T-helper 1 cell treated with Interleukin-12 subunit alpha and Interleukin-12 subunit beta and Interleukin-4 antibody, amounts not matched to agents 30 ng/mL and 1 ng/mL, for 36 hours (primary cell): ENCODE measurements at regions not wholly inside any gene's neighbourhood (a gene's known extent, or its start where the extent isn't known, plus 50 kb on each side); places are given as distances from the start of the nearest gene placed in this dataset.
"Not testable (repeated sequence)": the region's sequence is repeated elsewhere in the genome, so short reads cannot be mapped to it uniquely, and the experiment has no call there.

Experiments used
- intact Hi-C: fragments of 100-400 bp; cut with micrococcal nuclease; formaldehyde crosslinking; loops from one replicate; pipeline ENCODE4 v1.15.1; 2024

DNA sequence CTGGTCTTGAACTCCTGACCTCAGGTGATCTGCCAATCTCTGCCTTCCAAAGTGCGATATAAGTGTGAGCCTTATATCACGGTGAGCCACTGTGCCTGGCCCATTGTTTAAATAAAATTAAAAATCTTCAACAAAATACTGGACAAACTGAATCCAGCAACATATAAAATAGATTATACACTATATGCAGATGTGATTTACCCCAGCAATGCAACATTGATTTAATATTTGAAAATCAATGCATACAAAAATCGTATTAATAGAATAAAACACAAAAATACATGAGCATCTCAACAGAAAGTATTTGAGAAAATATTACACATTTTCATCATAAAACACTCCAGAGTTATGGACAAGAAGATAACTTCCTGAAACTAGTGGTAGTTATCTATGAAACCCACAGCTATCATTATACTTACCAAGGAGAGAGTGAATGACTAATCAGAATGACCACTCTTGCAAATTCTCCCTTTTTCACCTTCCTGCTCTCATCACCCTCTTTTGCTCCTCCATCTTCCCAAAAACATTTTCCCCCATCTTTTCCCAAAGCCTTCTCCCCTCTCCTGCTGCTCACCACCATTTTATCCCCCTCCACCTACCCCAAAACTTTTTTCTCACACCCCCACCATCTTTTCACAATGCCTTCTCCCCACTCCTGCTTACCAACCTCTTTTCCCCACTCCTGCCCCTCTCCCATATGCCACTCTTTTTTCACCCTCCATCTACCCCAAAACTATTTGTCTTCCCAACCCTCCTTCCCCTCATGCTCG, 122.1 kb upstream of the VPREB1 start:
- intact Hi-C loops, result no loop called here

- intact Hi-C loops, result no loop called here
Measured at GRCh38 chr22:22121445-22121844, 123.1 kb upstream of the VPREB1 start.

DNA sequence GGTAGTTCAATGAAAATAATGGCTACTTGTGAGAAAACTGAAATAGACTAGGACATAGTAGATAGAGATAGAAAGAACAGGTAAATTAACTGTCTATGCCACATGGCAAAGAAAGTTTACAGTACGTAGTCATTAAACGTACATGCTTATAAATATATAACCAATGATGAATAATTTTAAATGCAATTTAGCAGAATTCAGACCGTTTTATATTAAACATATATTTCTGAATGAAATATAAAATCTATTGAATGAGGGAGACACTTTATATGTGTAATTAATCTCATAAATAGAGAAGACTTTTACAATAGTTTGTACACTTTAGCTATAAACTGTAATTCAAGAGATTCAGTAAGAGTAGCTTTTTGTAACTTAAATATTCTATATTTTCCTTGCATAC, 124.4 kb upstream of the VPREB1 start:
- intact Hi-C loops, result no loop called here

GRCh38 chr22:22118987-22119386, 125.6 kb upstream of the VPREB1 start:
- intact Hi-C loops, result no loop called here

DNA sequence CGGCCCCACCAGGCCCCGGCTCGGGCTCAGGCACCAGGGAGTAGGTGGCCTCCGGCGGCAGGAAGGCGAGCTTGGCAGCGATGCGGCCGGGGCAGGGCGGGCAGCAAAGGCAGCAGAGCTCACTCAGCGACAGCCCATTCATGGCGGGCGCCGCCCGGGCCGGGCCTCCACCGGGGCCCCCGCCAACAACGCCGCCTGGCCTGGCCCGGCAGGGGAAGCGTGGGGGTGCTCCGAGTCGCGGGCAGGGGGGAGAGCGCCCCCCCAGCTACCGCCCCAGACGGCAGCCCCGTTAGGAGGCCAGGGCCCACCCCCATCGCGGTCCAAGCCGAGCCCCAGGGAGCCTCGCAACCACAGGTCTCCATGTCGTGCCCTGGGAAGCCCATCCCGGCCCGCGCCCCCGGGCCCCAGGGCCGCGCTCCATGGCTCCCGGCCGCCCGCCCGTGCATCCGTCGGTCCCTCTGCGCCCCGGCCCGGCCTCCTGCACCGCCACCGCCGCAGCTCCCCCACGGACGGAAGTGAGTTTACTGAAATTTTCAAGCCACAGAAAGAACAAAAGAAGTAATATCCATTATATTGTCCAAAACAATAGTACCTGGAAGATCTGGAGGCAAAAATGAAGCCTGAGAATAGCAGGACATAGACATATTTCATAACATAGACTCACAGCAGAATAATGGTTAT, 126.6 kb upstream of the VPREB1 start:
- intact Hi-C loops, result not testable (repeated sequence)

GRCh38 chr22:22116997-22117770, 127.4 kb upstream of the VPREB1 start:
- intact Hi-C loops, result not testable (repeated sequence)

GRCh38 chr22:22113701-22114100, 130.9 kb upstream of the VPREB1 start:
- intact Hi-C loops, result no loop called here

DNA sequence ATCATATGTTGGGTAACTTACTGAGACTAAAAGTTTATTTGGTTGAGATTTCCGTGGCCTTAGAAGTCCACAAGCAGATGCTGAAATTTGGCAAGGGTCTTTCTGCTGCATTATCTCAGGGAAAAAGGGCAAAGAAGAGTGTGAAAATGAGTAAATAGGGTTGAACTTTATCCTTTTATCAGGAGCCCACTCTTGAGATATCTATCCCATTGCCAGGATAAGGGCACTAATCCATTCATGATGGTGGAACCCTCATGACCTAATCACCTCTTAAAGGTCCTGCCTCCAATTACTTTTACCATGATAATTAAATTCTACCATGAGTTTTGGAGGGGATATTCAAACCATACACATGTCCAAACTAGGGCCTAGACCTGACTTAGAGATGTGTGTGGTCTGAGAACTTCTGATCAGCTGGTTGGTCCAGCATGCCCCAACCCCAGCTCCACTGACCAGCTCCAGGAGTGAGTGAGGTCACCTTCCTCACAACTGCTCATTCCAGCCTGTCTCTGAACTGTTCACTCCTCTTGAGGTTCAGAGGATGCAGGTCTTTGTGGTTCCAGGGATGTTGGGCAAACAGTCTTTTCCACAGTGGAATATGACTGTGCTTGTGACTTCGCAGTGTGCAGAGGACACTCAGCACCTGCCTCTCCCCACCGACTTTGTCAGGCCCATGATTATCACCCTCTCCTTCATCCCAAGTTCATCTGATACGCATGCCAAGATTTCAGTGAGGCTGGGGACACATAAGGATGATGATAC, 130.1 kb upstream of the TOP3B start:
- intact Hi-C loops, result no loop called here

DNA sequence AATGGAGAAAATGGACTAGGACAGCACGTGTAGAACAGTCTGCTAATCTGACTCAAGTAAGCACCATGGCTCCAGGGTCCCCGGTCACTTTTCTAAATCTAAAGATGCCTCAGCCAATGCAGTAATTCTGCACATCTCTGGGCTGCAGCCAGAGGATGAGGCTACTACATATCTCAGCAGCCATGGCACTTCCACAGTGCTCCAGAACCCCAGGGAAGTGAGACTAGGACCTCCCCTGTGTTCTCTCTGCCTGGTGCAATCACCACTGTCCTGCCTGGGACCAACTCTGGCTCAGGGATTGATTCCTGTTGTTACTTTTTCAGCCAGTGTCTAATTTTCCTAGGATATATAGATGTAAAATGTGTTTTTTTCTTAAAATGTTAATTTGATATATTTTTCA, 129.4 kb upstream of the TOP3B start:
- intact Hi-C loops, result loop anchor here (1.0 to 2.0 kb wide), 2 partner anchors 45 to 52 kb away; no protein-coding TSS in a partner anchor

DNA sequence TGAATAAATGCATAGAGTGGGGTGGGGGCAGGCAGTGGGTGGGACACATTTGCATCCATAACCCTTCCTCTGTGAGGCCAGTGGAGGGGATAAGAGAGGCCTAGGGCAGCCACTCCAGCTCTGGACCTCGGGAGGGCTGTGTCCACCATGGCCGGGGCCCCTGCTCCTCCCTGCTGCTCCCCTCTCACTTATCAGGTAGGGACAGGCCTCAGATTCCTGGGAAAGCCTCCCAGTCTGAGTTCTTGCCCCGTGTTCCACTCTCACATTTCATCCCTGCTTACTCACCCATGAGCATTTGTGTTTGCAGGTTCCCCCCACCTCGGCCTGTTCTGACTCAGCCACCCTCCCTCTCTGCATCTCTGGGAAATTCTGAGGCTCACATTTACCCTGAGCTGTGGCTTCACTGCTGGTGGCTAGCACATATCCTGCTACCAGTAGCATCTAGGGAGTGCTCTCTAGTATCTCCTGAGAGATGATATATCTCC, 128.7 kb upstream of the TOP3B start:
- intact Hi-C loops, result loop anchor here (1.0 to 2.0 kb wide), 2 partner anchors 45 to 51 kb away; no protein-coding TSS in a partner anchor

DNA sequence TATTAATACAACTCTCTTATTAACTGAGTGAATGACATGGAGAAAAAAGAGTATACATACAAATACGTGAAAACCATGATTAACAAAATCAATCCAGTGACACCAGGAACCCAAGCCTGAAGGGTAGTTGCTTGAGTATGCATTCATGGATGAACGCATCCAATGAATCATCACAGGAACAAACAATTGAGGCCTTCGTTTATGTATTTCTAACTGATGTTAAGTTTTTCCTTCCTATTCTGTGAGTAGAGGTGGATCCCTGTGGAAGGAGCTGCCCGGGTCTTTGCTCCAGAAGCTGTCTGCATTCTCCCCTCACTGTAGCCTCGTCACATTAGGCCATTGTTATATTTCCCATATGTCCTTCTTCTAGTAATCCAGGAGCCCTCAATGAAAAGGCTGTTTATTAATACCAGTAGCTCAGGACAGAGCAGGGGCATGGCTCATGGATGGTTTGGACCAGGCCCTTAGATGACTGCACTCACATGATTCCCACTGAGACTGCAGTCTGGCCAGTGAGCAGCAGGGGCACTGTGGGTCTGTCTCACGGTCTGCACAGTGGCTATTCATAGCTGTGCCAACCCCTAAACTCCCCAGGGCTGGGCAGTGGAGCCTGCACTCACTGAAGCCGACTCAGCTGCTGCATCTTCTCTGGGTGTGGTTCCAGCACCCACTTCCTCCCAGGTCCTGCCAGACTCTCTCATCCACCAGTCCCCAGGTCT, 128.1 kb upstream of the TOP3B start:
- intact Hi-C loops, result loop anchor here (1.0 to 2.0 kb wide), 2 partner anchors 46 to 50 kb away; no protein-coding TSS in a partner anchor

DNA sequence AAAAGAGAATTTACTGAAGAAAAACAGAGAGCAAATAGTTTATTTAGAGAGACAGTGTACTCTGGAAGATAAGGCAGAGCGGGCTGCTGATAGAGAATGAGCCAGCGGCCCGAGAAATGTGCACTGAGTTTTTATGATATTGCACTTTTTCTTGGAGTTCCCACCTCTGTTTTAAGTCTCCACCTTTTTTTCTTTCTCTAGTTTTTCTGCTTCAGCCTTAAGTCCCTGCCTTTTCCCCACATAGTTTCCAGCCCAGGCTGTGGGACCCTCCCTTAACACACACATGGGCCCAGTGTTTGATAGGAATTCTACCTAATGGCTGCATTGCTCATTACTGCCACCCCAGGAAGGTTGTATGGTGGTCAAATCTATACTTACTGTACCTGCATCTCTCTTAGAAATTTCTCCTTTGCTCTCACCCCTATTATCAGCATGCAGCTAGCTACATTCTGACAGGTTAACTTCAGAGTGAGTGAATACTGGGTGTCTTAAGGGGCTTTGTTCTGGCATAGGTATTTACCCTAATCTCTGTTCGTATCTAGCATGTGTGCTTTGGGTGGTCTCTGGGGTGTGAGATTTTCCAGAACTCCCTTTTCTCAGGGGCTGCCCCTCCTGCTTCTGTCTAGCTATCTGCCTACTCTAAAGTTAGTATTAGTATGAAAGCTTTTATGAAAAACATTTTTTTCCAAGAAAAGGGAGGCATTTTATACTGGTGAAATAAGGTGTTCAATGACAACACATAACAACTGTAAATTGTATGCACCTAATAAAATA, 127.3 kb upstream of the TOP3B start:
- intact Hi-C loops, result loop anchor here (2.0 kb wide), 1 partner anchor 47 kb away; no protein-coding TSS in a partner anchor

GRCh38 chr22:22106855-22107254, 124.3 kb upstream of the TOP3B start:
- intact Hi-C loops, result no loop called here

DNA sequence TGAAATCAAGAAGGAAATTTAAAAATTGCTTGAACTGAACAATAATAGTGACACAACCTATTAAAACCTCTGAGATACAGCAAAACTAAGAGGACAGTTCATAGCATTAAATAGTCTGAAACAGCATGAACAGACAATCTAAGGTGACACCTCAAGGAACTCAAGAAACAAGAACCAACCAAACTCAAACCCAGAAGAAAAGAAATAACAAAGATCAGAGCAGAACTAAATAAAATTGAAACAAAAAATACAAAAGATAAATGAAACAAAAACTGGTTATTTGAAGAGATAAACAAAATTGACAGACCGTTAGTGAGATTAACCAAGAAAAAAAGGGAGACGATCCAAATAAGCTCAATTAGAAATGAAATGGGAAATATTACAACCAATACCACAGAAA, 122.8 kb upstream of the TOP3B start:
- intact Hi-C loops, result no loop called here

DNA sequence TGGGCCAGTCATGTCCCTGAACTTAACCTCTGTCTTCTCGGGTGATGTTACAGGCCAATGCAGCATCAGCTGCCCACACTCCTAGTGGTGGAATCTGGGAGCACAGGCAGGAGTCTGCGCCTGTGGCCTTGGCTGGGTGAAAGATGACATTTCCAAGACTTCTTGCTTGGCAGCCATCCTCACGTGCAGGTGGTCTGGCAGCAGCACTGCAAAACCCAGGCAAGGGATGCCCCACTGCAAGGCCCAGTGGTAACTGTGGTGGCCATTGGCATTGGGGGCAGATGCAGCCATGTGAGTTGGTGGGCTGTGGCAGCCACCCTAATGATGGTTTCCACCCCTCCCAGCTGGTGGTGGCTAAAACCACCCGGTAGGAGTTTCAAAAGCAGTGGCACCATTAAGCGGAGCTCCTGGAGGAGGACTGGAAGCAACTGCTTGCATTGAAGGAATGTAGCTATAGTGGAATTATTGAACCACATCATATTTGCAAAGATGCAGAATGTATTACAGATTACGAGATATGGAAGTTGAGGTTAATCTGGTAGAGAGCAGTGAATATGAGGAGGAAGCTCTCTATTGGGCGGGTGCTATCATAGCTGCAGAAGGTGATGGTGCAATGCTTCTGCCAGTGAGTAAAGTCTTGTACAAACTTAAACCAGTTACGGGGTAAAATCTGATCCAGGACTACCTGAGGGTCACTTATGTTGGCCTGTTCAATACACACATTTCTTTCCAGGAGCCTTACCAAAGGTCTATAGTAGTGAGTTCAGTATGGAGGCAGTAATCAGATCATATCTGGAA, 120.7 kb upstream of the TOP3B start:
- intact Hi-C loops, result loop anchor here (5.0 kb wide), 1 partner anchor 49 kb away; no protein-coding TSS in a partner anchor

GRCh38 chr22:22099833-22100812, 117.5 kb upstream of the TOP3B start:
- intact Hi-C loops, result loop anchor here (1.0 to 5.0 kb wide), 2 partner anchors 52 to 95 kb away; no protein-coding TSS in a partner anchor

- intact Hi-C loops, result no loop called here
Measured at GRCh38 chr22:22099194-22099486, 116.6 kb upstream of the TOP3B start.
